B cell (primary cell): ENCODE measurements at regions not wholly inside any gene's neighbourhood (a gene's known extent, or its start where the extent isn't known, plus 50 kb on each side); places are given as distances from the start of the nearest gene placed in this dataset.

Source experiments
- ATAC-seq: fragments of 200-7000 bp; cut with Tn5 transposase; one replicate; pipeline ENCODE4 v1.10.0; 2021; ENCODE audit warnings: low read depth, mild to moderate bottlenecking, moderate number of reproducible peaks, moderate library complexity
- CTCF ChIA-PET: fragments of 350-600 bp; sonication (Branson Sonifier 250); formaldehyde crosslinking; loops from one replicate; lab custom pipeline; 2021; ENCODE audit warnings: antibody characterized with exemption, inconsistent platforms; lab: Charles Lee
- POLR2A ChIA-PET: fragments of 350-600 bp; sonication (Branson Sonifier 250); formaldehyde crosslinking; loops from one replicate; lab custom pipeline; 2021; ENCODE audit warnings: antibody characterized with exemption; lab: Charles Lee
- DNase-seq: peaks from one replicate; pipeline ENCODE4 v3.0.0; 2013
- H2AFZ ChIP-seq: 2 replicates; pipeline ENCODE4 v1.6.1; 2012; ENCODE audit warnings: mild to moderate bottlenecking, low read depth, low read length; ENCODE audit not compliant: insufficient read depth, poor library complexity, severe bottlenecking
- H3K27ac ChIP-seq, 2 donors: 1 replicate in 1 of 2; 2 replicates in 1 of 2; pipeline ENCODE4 v1.5.1; 2012 to 2013; ENCODE audit warnings: low read length in 2 of 2, mild to moderate bottlenecking in 2 of 2, moderate library complexity in 1 of 2
- H3K27me3 ChIP-seq, 4 experiments: fragments of 200-600 bp in 1 of 4; sonication (generic) in 1 of 4; replicated peaks in 1 of 4; 1 replicate in 2 of 4; 2 replicates in 2 of 4; pipeline versions ENCODE4 v1.6.1 to v1.7.0; 2013 to 2016; ENCODE audit warnings: low read length in 3 of 4, mild to moderate bottlenecking in 2 of 4, mixed read lengths in 1 of 4, moderate library complexity in 1 of 4; ENCODE audit not compliant: insufficient read depth in 4 of 4, control insufficient read depth in 3 of 4; ENCODE audit errors: control extremely low read depth in 1 of 4
- H3K36me3 ChIP-seq, 2 experiments: replicated peaks in 1 of 2; 1 replicate in 1 of 2; 2 replicates in 1 of 2; pipeline versions ENCODE4 v1.6.1 to v1.7.1; 2013; ENCODE audit warnings: low read length in 1 of 2; ENCODE audit not compliant: insufficient read depth in 2 of 2, control insufficient read depth in 1 of 2; ENCODE audit errors: control extremely low read depth in 1 of 2, extremely low read depth in 1 of 2
- H3K4me1 ChIP-seq, 2 donors: fragments of 200-600 bp in 1 of 2; sonication (generic) in 1 of 2; 1 replicate in 1 of 2; 2 replicates in 1 of 2; pipeline versions ENCODE4 v1.5.1 to v1.6.1; 2013 to 2017; ENCODE audit warnings: low read length in 2 of 2; ENCODE audit not compliant: control insufficient read depth in 2 of 2, insufficient read depth in 2 of 2
- H3K4me2 ChIP-seq: replicated peaks from 2 replicates; pipeline ENCODE3; 2012; ENCODE audit warnings: mild to moderate bottlenecking, low read depth, low read length; ENCODE audit not compliant: poor library complexity, severe bottlenecking
- H3K4me3 ChIP-seq, 5 experiments: fragments of 200-600 bp in 1 of 5; sonication (generic) in 1 of 5; 1 replicate in 3 of 5; 2 replicates in 2 of 5; pipeline versions ENCODE4 v1.5.1 to v1.7.0; 2011 to 2016; ENCODE audit warnings: low read length in 4 of 5, mild to moderate bottlenecking in 4 of 5, low read depth in 2 of 5, control low read depth in 1 of 5, moderate library complexity in 1 of 5; ENCODE audit not compliant: insufficient read depth in 1 of 5; ENCODE audit errors: control extremely low read depth in 1 of 5, extremely low read depth in 1 of 5
- H3K79me2 ChIP-seq: fragments of 200-600 bp; sonication (generic); one replicate; pipeline ENCODE4 v1.6.0; 2016; ENCODE audit warnings: low read length; ENCODE audit not compliant: control insufficient read depth, insufficient read depth
- H3K9ac ChIP-seq: fragments of 200-600 bp; sonication (generic); 2 replicates; pipeline ENCODE4 v1.6.1; 2017; ENCODE audit warnings: mild to moderate bottlenecking, low read length, moderate library complexity
- H3K9me3 ChIP-seq, 3 donors: one replicate each; pipeline versions ENCODE4 v1.6.1 to v1.7.1; 2013; ENCODE audit warnings: low read length in 2 of 3; ENCODE audit not compliant: control insufficient read depth in 2 of 3, insufficient read depth in 1 of 3; ENCODE audit errors: control extremely low read depth in 1 of 3
- H4K20me1 ChIP-seq: 2 replicates; pipeline ENCODE4 v1.6.0; 2012; ENCODE audit warnings: mild to moderate bottlenecking, low read length; ENCODE audit not compliant: insufficient read depth, control insufficient read depth, poor library complexity, severe bottlenecking
- H3K27ac Mint-ChIP-seq: one replicate; pipeline ENCODE4 v1.8.0; 2021; ENCODE audit warnings: mixed read lengths
- H3K27me3 Mint-ChIP-seq: one replicate; pipeline ENCODE4 v1.8.0; 2021; ENCODE audit warnings: mixed read lengths
- H3K4me1 Mint-ChIP-seq: one replicate; pipeline ENCODE4 v1.8.0; 2021; ENCODE audit warnings: mixed read lengths
- H3K4me3 Mint-ChIP-seq: one replicate; pipeline ENCODE4 v1.8.0; 2021; ENCODE audit warnings: mixed read lengths
- H3K9me3 Mint-ChIP-seq: one replicate; pipeline ENCODE4 v1.8.0; 2022; ENCODE audit warnings: mixed read lengths; ENCODE audit not compliant: insufficient read depth
- CTCF ChIP-seq: fragments of 200-600 bp; IDR thresholded peaks from one replicate; pipeline ENCODE4 v1.8.0; 2022; ENCODE audit warnings: antibody characterized with exemption, mild to moderate bottlenecking
- EZH2 ChIP-seq: IDR thresholded peaks from 2 replicates; pipeline ENCODE4 v1.6.1; 2012; ENCODE audit warnings: borderline replicate concordance, low read depth, mild to moderate bottlenecking, moderate library complexity, low read length; ENCODE audit not compliant: insufficient read depth, poor library complexity, severe bottlenecking
- WGBS: methylation state at CpG from one replicate; pipeline ENCODE4 v1.1.5; 2013; ENCODE audit warnings: missing lambda C conversion rate; ENCODE audit not compliant: insufficient coverage; 5-methylcytosine and 5-hydroxymethylcytosine counted together
- intact Hi-C: fragments of 100-400 bp; cut with micrococcal nuclease; formaldehyde crosslinking; loops from one replicate; pipeline ENCODE4 v1.10.0; 2022

GRCh38 chr5:28967848-28968247 lies 1929.5 kb upstream of the CDH9 start:
- H3K4me1 Mint-ChIP-seq: no peaks in the 10 kb centered on the region
- no peaks in the 10 kb centered on the region for H3K9me3 Mint-ChIP-seq
- POLR2A ChIA-PET: no interaction called here
- Histone ChIP-seq H3K27me3 (no peaks in the 10 kb centered on the region), H3K9ac (no peak overlapping the region), H3K4me2 (no peak overlapping the region), H3K4me1 (no peaks in the 10 kb centered on the region), H3K36me3 (no peaks in the 10 kb centered on the region), H3K27ac (no peak overlapping the region), H4K20me1 (no peaks in the 10 kb centered on the region), H3K79me2 (no peaks in the 10 kb centered on the region), H2AFZ (no peak overlapping the region), H3K9me3 (peaks cover 0 to 13% (median 0%) of the 10 kb centered on the region in 3 donors), H3K4me3 (no peak overlapping the region)
- H3K27ac Mint-ChIP-seq: no peak overlapping the region
- H3K4me3 Mint-ChIP-seq: no peak overlapping the region
- DNase-seq (no peak), ATAC-seq (no peak)
- WGBS: 100% methylated on average over 1 of the region's 3 CpGs
- no peak for TF ChIP-seq EZH2
- no peak for TF ChIP-seq CTCF
- CTCF ChIA-PET: no interaction called here
- intact Hi-C loops: no loop called here
- H3K27me3 Mint-ChIP-seq: no peaks in the 10 kb centered on the region

GRCh38 chr5:28961816-28962215 lies 1923.4 kb upstream of the CDH9 start:
- H3K79me2 ChIP-seq: no peaks in the 10 kb centered on the region
- no peak for ATAC-seq
- H3K9ac ChIP-seq: no peak overlapping the region
- H2AFZ ChIP-seq: no peak overlapping the region
- no peak for DNase-seq
- no peak for TF ChIP-seq CTCF
- no peak for TF ChIP-seq EZH2
- CTCF ChIA-PET: no interaction called here
- H3K27me3 ChIP-seq: no peaks in the 10 kb centered on the region
- no peaks in the 10 kb centered on the region for H3K9me3 ChIP-seq
- Mint-ChIP-seq H3K27me3 (no peaks in the 10 kb centered on the region), H3K27ac (no peak overlapping the region), H3K4me1 (no peaks in the 10 kb centered on the region), H3K9me3 (peaks cover 2% of the 10 kb centered on the region), H3K4me3 (no peak overlapping the region)
- POLR2A ChIA-PET: no interaction called here
- no peak overlapping the region for H3K27ac ChIP-seq
- no peaks in the 10 kb centered on the region for H3K36me3 ChIP-seq
- no peaks in the 10 kb centered on the region for H3K4me1 ChIP-seq
- intact Hi-C loops: no loop called here
- H4K20me1 ChIP-seq: no peaks in the 10 kb centered on the region
- H3K4me2 ChIP-seq: no peak overlapping the region
- no peak overlapping the region for H3K4me3 ChIP-seq
